Keratinocyte (primary cell): ENCODE measurements at regions not wholly inside any gene's neighbourhood (a gene's known extent, or its start where the extent isn't known, plus 50 kb on each side); places are given as distances from the start of the nearest gene placed in this dataset.

Experiments
- DNase-seq: peaks from one replicate; pipeline ENCODE4 v3.0.0-alpha.2; 2011; ENCODE audit warnings: low read depth, missing footprints, low spot score
- FAIRE-seq: peaks from 2 replicates; lab custom pipeline; 2011; peaks lifted over from hg19 to GRCh38; lab: Jason Lieb, UNC
- H2AFZ ChIP-seq: 2 replicates; pipeline ENCODE4 v1.6.0; 2012; ENCODE audit warnings: low read length, control low read depth, inconsistent platforms; ENCODE audit not compliant: control insufficient read depth
- H3K27ac ChIP-seq: 2 replicates; pipeline ENCODE4 v1.5.1; 2011; ENCODE audit warnings: low read length; ENCODE audit not compliant: control insufficient read depth, insufficient read depth
- H3K27me3 ChIP-seq: 3 replicates; pipeline ENCODE4 v1.6.0; 2011; ENCODE audit warnings: low read length; ENCODE audit not compliant: control insufficient read depth, insufficient read depth; ENCODE audit errors: extremely low read depth
- H3K36me3 ChIP-seq, 2 experiments: 2 replicates in 1 of 2; 3 replicates in 1 of 2; pipeline ENCODE4 v1.5.1; 2011; ENCODE audit warnings: low read length in 2 of 2, mild to moderate bottlenecking in 1 of 2; ENCODE audit not compliant: control insufficient read depth in 2 of 2, insufficient read depth in 2 of 2; ENCODE audit errors: extremely low read depth in 1 of 2
- H3K4me1 ChIP-seq: 3 replicates; pipeline ENCODE4 v1.5.1; 2011; ENCODE audit warnings: low read length; ENCODE audit not compliant: control insufficient read depth, insufficient read depth; ENCODE audit errors: extremely low read depth
- H3K4me2 ChIP-seq: 3 replicates; pipeline ENCODE4 v1.6.0; 2011; ENCODE audit warnings: low read depth, low read length; ENCODE audit not compliant: control insufficient read depth, insufficient read depth; ENCODE audit errors: extremely low read depth
- H3K4me3 ChIP-seq, 3 experiments: fragments of 200-600 bp in 1 of 3; sonication (generic) in 1 of 3; 2 replicates in 2 of 3; 3 replicates in 1 of 3; pipeline ENCODE4 v1.5.1; 2011 to 2016; ENCODE audit warnings: low read length in 3 of 3, mild to moderate bottlenecking in 3 of 3, control low read depth in 2 of 3, inconsistent platforms in 1 of 3, low read depth in 1 of 3, mixed read lengths in 1 of 3, mixed run types in 1 of 3, moderate library complexity in 1 of 3; ENCODE audit not compliant: control insufficient read depth in 2 of 3, insufficient read depth in 2 of 3; ENCODE audit errors: extremely low read depth in 1 of 3
- H3K79me2 ChIP-seq: 2 replicates; pipeline ENCODE4 v1.6.0; 2012; ENCODE audit warnings: low read length; ENCODE audit not compliant: control insufficient read depth, insufficient read depth
- H3K9ac ChIP-seq: 3 replicates; pipeline ENCODE4 v1.6.0; 2011; ENCODE audit warnings: low read length; ENCODE audit not compliant: control insufficient read depth, insufficient read depth; ENCODE audit errors: extremely low read depth
- H3K9me1 ChIP-seq: 3 replicates; pipeline ENCODE4 v1.6.0; 2011; ENCODE audit warnings: low read length; ENCODE audit not compliant: control insufficient read depth, insufficient read depth; ENCODE audit errors: extremely low read depth
- H3K9me3 ChIP-seq: 2 replicates; pipeline ENCODE4 v1.5.1; 2012; ENCODE audit warnings: low read depth, low read length; ENCODE audit not compliant: control insufficient read depth
- H4K20me1 ChIP-seq: 3 replicates; pipeline ENCODE4 v1.6.0; 2011; ENCODE audit warnings: low read length; ENCODE audit not compliant: control insufficient read depth, insufficient read depth; ENCODE audit errors: extremely low read depth
- CTCF ChIP-seq, 3 experiments: IDR thresholded peaks in 1 of 3; conservative IDR thresholded peaks in 1 of 3; optimal IDR thresholded peaks in 1 of 3; 2 replicates in 2 of 3; 3 replicates in 1 of 3; pipeline versions ENCODE3 to v1.5.1; 2011; ENCODE audit warnings: low read length in 3 of 3, mild to moderate bottlenecking in 3 of 3, moderate library complexity in 2 of 3, control low read depth in 1 of 3, inconsistent platforms in 1 of 3; ENCODE audit not compliant: insufficient read depth in 2 of 3; ENCODE audit errors: extremely low read depth in 1 of 3
- EZH2 ChIP-seq: IDR thresholded peaks from one replicate; pipeline ENCODE4 v1.6.1; 2012; ENCODE audit warnings: inconsistent platforms, mild to moderate bottlenecking, low read length, moderate library complexity
- dilution Hi-C: fragments of 300-500 bp; cut with MboI; formaldehyde crosslinking; loops from one replicate; pipeline ENCODE4 v1.7.0; 2020; ENCODE audit warnings: low sequenced_read_pairs; ENCODE audit not compliant: extremely low pct_ligation_motif_present

GRCh38 chr10:113283189-113283588 is 269.7 kb upstream of the HABP2 start:
- Histone ChIP-seq H3K4me1 (no peaks in the 10 kb centered on the region), H4K20me1 (no peaks in the 10 kb centered on the region), H3K9me1 (no peaks in the 10 kb centered on the region), H3K27me3 (no peaks in the 10 kb centered on the region), H3K9me3 (no peaks in the 10 kb centered on the region), H2AFZ (no peak overlapping the region), H3K27ac (no peak overlapping the region), H3K4me3 (no peak overlapping the region), H3K36me3 (no peaks in the 10 kb centered on the region), H3K4me2 (no peak overlapping the region), H3K9ac (no peak overlapping the region), H3K79me2 (no peaks in the 10 kb centered on the region)
- dilution Hi-C loops: no loop called here
- DNase-seq (no peak), FAIRE-seq (no peak)
- TF ChIP-seq EZH2 (no peak), CTCF (optimal IDR thresholded peaks at IDR 0.05 in 1 of 3, IDR thresholded peaks at IDR 0.05 in 1 of 3, conservative IDR thresholded peaks at IDR 0.05 in 1 of 3; ENCODE audit: extremely low read depth in 1 of 3, insufficient read depth in 2 of 3, low read length in 3 of 3) (no peak)

- no peak overlapping the region for H3K4me2 ChIP-seq
- H2AFZ ChIP-seq: no peak overlapping the region
- H3K9me3 ChIP-seq: no peaks in the 10 kb centered on the region
- TF ChIP-seq EZH2: no peak
- no peak for TF ChIP-seq CTCF (optimal IDR thresholded peaks at IDR 0.05 in 1 of 3, IDR thresholded peaks at IDR 0.05 in 1 of 3, conservative IDR thresholded peaks at IDR 0.05 in 1 of 3; ENCODE audit: extremely low read depth in 1 of 3, insufficient read depth in 2 of 3, low read length in 3 of 3)
- no peaks in the 10 kb centered on the region for H3K27me3 ChIP-seq
- DNase-seq (no peak), FAIRE-seq (no peak)
- no peaks in the 10 kb centered on the region for H3K9me1 ChIP-seq
- no peaks in the 10 kb centered on the region for H3K36me3 ChIP-seq
- no peak overlapping the region for H3K4me3 ChIP-seq
- no peak overlapping the region for H3K9ac ChIP-seq
- no peak overlapping the region for H3K27ac ChIP-seq
- no peaks in the 10 kb centered on the region for H4K20me1 ChIP-seq
- H3K79me2 ChIP-seq: no peaks in the 10 kb centered on the region
- dilution Hi-C loops: no loop called here
- H3K4me1 ChIP-seq: no peaks in the 10 kb centered on the region
Observed at GRCh38 chr10:113284635-113285034, 268.2 kb upstream of the HABP2 start.
